Caki2 (cell line): ENCODE measurements at regions not wholly inside any gene's neighbourhood (a gene's known extent, or its start where the extent isn't known, plus 50 kb on each side); places are given as distances from the start of the nearest gene placed in this dataset.

Source experiments
- DNase-seq: peaks from one replicate; pipeline ENCODE4 v3.0.0-alpha.2; 2015; ENCODE audit warnings: low read depth
- in situ Hi-C: cut with HindIII; loops from 2 replicates; pipeline ENCODE4 v1.10.0; 2016; ENCODE audit warnings: low sequenced_read_pairs, low pct_unique_long_range_greater_than_20kb, mixed read lengths

- no peak for DNase-seq
- in situ Hi-C loops: no loop called here
Measured at GRCh38 chr3:188080091-188080490, 73.9 kb upstream of the LPP start.

DNA sequence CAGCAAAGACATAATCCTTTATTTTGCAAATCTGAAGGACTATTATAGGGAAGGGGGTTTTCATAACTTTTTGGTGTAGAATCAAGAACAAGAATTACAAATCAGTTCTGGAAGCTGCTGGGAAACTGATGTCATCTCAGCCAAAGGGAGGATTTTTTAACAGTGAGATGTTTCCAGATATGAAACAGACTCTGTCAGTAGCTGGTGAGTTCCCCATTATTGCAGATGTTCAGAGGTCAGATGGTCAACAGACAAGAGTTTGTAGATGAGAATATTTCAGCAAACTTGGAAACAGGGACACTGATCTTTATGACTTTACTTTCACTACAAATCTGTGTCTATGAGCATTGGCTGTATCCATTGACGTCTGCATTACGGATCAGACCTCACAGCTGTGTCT, 71.9 kb upstream of the LPP start:
- in situ Hi-C loops: no loop called here
- no peak for DNase-seq

- DNase-seq: no peak
- in situ Hi-C loops: no loop called here
Measured at GRCh38 chr3:188082450-188082849, 71.5 kb upstream of the LPP start.

GRCh38 chr3:188083011-188083410, 70.9 kb upstream of the LPP start:
- DNase-seq: no peak
- in situ Hi-C loops: no loop called here

DNA sequence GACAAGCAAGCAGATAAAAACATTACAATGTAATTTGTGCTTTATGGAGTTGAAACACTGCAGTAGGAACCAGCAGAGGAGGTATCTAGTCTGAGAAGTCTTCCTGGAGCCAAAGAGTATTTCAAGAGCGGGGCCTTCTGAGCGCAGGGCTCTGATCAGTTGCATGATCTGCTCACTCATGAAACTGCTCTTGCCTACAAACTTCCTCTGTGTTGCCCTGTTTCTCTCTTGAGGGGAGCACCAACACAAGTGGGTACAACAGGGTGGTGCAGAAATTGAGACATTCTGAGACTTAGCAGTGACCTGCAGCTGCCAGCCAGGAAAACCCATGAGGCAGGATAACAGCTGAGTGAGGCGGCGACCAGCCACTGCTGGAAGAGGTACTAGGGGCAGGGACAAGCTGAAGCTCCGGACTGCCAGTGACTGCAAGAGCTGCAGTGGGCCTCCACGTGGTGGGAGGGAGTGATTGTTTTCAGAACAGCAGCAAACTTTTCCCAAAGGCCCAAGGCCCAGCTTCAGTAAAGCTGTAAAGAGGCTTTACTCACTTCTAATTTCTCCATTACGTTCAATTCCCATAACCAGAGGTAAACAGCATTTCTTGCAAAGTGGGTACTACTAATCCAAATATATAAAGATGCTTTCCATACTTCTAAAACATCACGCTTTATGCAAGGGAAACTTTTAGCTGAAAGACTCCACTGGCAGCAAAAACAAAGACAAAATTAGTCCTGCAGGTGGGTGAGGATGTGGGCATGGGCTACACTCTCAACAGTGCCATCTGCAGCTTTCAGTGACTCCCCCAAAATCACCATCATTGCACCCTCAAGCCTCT, 69.0 kb upstream of the LPP start:
- no peak for DNase-seq
- in situ Hi-C loops: no loop called here

GRCh38 chr3:188085584-188086560, 68.1 kb upstream of the LPP start:
- DNase-seq: no peak
- in situ Hi-C loops: no loop called here

DNA sequence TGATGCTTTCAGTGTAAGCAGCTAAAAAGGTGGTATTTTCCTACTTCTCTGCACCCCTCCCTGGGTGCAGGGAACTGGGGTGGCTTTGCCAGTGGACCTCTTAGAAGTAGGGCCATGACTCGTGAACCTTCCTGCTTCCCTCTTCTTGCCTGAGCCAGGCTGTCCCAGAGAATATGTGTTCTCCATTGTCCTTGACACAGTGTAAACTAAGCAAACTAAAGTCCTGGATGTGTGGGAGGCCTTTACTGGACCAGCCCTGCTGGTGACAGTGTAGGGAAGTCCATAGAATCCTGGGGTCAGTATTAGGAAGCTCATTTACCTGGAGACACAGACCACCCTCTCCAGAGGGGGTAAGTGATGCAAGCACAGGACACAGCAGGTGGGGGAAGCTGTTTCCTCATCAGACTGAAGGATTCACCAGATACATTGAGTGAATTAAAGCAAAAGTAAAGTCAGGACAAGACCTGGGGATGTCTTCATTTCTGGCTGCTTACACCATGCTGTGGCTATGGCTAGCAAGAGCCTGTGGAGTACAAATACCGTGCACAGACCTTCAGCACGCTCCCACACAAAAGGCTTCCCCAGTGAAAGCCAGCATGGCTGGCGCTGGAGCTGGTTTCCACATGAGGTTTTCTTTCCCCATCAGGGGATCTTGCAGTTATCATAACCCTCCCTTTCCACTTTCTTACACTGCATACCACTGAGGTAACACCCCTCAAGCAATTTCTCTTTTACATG, 64.8 kb upstream of the LPP start:
- in situ Hi-C loops: no loop called here
- no peak for DNase-seq

- DNase-seq: no peak
- in situ Hi-C loops: no loop called here
Measured at GRCh38 chr3:188090620-188091309, 63.2 kb upstream of the LPP start.

DNA sequence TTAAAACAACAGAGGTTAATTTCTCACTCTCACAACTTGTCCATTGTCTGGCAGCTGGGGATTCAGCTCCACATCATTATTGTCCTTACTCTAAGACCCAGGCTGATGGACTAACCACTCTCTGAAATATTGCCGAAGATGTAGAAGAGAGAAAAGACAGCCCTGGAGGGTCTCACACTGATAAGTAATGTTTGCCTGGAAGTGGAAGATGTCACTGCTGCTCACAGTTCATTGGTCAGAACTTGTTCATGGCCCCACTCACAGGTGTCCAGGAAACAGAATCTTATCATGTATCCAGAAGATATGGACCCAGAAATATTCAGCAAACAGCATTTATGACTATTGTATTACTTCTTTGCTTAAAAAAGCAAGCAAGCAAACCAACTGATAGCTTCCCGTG, 62.2 kb upstream of the LPP start:
- no peak for DNase-seq
- in situ Hi-C loops: no loop called here

- in situ Hi-C loops: no loop called here
- DNase-seq: no peak
Measured at GRCh38 chr3:188092648-188093047, 61.3 kb upstream of the LPP start.

GRCh38 chr3:188095431-188095830, 58.5 kb upstream of the LPP start:
- in situ Hi-C loops: no loop called here
- no peak for DNase-seq

DNA sequence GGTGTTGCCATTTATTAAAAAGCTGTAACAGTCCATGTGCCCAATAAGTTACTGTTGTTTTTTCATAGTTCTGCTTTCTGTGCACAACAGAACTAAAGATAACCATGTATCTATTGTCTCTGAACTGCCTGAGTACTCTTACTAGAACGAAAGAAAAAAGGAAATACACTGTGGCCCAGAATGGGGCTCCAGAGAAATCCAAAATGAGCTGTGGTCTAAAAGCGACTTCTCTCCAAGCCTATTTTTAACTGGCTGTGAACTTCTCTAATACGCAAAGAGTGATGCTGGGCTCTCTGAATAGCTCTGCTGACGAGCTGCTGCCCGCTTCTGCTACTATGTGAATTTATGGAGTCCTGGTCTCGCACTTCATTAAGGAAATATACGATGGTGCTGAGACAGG, 56.2 kb upstream of the LPP start:
- in situ Hi-C loops: no loop called here
- DNase-seq: no peak

- no peak for DNase-seq
- in situ Hi-C loops: no loop called here
Measured at GRCh38 chr3:188099907-188100306, 54.0 kb upstream of the LPP start.

DNA sequence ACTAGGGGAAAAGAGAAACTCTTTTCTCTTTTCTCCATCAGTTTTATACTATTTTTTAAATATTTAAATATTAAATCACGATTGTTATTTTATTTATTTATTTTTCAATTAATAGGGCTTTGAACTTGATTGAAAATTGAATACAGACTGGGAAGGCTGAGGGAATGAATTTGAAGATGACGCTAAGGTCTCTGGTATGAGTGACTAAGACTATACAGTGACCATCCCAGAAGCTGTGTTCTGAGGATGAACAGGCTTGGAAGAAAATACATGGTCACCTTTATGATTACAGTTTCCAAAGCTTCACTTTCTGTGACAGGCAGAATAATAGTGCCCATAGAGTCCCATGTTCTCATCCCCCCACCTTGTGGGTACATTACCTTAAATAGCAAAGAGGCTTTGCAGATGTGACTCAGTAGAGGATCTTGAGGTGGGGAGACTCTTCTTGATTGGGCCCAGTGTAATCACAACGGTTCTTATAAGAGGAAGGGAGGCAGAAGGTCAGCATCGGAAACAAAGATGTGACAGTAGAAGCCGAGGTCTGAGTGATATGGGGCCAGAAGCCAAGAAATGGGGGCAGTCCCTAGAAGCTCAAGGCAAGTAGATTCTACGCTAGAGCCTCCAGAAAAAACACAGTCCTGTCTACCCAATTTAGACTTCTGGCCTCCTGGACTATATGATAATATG, 51.0 kb upstream of the LPP start:
- in situ Hi-C loops: no loop called here
- no peak for DNase-seq

- in situ Hi-C loops: no loop called here
- DNase-seq: no peak
Measured at GRCh38 chr3:188104050-188104449, 49.9 kb upstream of the LPP start.
